H1 (cell line): ENCODE measurements at regions not wholly inside any gene's neighbourhood (a gene's known extent, or its start where the extent isn't known, plus 50 kb on each side); places are given as distances from the start of the nearest gene placed in this dataset.

ENCODE experiments used
- CTCF ChIA-PET: fragments of 300-600 bp; sonication (Branson Sonifier 250); formaldehyde crosslinking; loops from one replicate; lab custom pipeline; 2021; ENCODE audit not compliant: partially characterized antibody; lab: Charles Lee
- POLR2A ChIA-PET: fragments of 300-600 bp; sonication (Branson Sonifier 250); formaldehyde crosslinking; loops from one replicate; lab custom pipeline; 2021; ENCODE audit warnings: inconsistent platforms; ENCODE audit not compliant: partially characterized antibody; lab: Charles Lee
- DNase-seq, 2 experiments: peaks; one replicate each; pipeline versions ENCODE4 v3.0.0 to v3.0.0-alpha.2; 2010 to 2022; ENCODE audit warnings: low spot score in 2 of 2, low read depth in 1 of 2, mixed read lengths in 1 of 2
- FAIRE-seq: peaks from 2 replicates; lab custom pipeline; 2011; peaks lifted over from hg19 to GRCh38; lab: Jason Lieb, UNC
- H2AFZ ChIP-seq: 2 replicates; pipeline ENCODE4 v1.8.1; 2012; ENCODE audit warnings: low read length, inconsistent platforms
- H2AK5ac ChIP-seq: 2 replicates; pipeline ENCODE4 v1.6.1; 2013; ENCODE audit warnings: low read depth, low read length
- H2BK120ac ChIP-seq: replicated peaks from 2 replicates; pipeline ENCODE3; 2013; ENCODE audit warnings: low read depth, low read length, inconsistent platforms
- H2BK12ac ChIP-seq: 2 replicates; pipeline ENCODE4 v1.6.1; 2013; ENCODE audit warnings: low read depth, low read length
- H2BK15ac ChIP-seq: 2 replicates; pipeline ENCODE4 v1.6.1; 2013; ENCODE audit warnings: low read length
- H2BK20ac ChIP-seq: 2 replicates; pipeline ENCODE4 v1.6.1; 2013; ENCODE audit warnings: low read length
- H2BK5ac ChIP-seq: 2 replicates; pipeline ENCODE4 v1.6.1; 2013; ENCODE audit warnings: low read depth, low read length
- H3K14ac ChIP-seq: 2 replicates; pipeline ENCODE4 v1.6.1; 2013; ENCODE audit warnings: inconsistent platforms; ENCODE audit not compliant: insufficient read length
- H3K18ac ChIP-seq: 2 replicates; pipeline ENCODE4 v1.6.1; 2013; ENCODE audit warnings: low read length; ENCODE audit errors: extremely low read depth
- H3K23ac ChIP-seq: 2 replicates; pipeline ENCODE4 v1.6.1; 2013; ENCODE audit warnings: inconsistent platforms; ENCODE audit not compliant: insufficient read length
- H3K23me2 ChIP-seq: 2 replicates; pipeline ENCODE4 v1.6.1; 2013; ENCODE audit warnings: low read depth, low read length
- H3K27ac ChIP-seq: 2 replicates; pipeline ENCODE4 v1.6.1; 2011; ENCODE audit warnings: low read depth, low read length, inconsistent platforms
- H3K27me3 ChIP-seq, 4 experiments: replicated peaks in 1 of 4; 1 replicate in 1 of 4; 2 replicates in 3 of 4; pipeline versions ENCODE4 v1.6.1 to v1.8.1; 2011 to 2013; ENCODE audit warnings: low read length in 3 of 4, mild to moderate bottlenecking in 3 of 4, inconsistent platforms in 2 of 4, mixed read lengths in 2 of 4, moderate library complexity in 1 of 4; ENCODE audit not compliant: control insufficient read depth in 3 of 4, insufficient read depth in 3 of 4; ENCODE audit errors: extremely low read depth in 1 of 4
- H3K36me3 ChIP-seq, 4 experiments: 2 replicates each; pipeline versions ENCODE4 v1.6.1 to v1.8.1; 2011 to 2013; ENCODE audit warnings: mild to moderate bottlenecking in 4 of 4, low read length in 3 of 4, moderate library complexity in 2 of 4, control low read depth in 1 of 4, inconsistent platforms in 1 of 4; ENCODE audit not compliant: insufficient read depth in 4 of 4, control insufficient read depth in 2 of 4
- H3K4ac ChIP-seq: replicated peaks from 2 replicates; pipeline ENCODE3; 2013; ENCODE audit warnings: low read length, low read depth, mixed read lengths, inconsistent platforms; ENCODE audit not compliant: insufficient read length
- H3K4me1 ChIP-seq, 4 experiments: replicated peaks in 1 of 4; 1 replicate in 1 of 4; 2 replicates in 3 of 4; pipeline versions ENCODE4 v1.6.1 to v1.8.1; 2011 to 2013; ENCODE audit warnings: low read length in 3 of 4, inconsistent platforms in 2 of 4, mixed read lengths in 1 of 4; ENCODE audit not compliant: insufficient read depth in 4 of 4, control insufficient read depth in 3 of 4
- H3K4me2 ChIP-seq, 2 experiments: 2 replicates each; pipeline versions ENCODE4 v1.6.1 to v1.8.1; 2011 to 2013; ENCODE audit warnings: low read depth in 2 of 2, low read length in 2 of 2, control low read depth in 1 of 2, inconsistent platforms in 1 of 2, mild to moderate bottlenecking in 1 of 2; ENCODE audit not compliant: insufficient read depth in 1 of 2
- H3K4me3 ChIP-seq, 4 experiments: fragments of 200-600, 300-600 bp in 1 of 4; sonication (generic), shearing (Covaris generic), sonication (Bioruptor Twin) in 1 of 4; 2 replicates each; pipeline versions ENCODE4 v1.5.1 to v1.8.1; 2011 to 2016; ENCODE audit warnings: low read length in 4 of 4, low read depth in 3 of 4, control low read depth in 2 of 4, inconsistent platforms in 2 of 4, mild to moderate bottlenecking in 2 of 4, mixed read lengths in 1 of 4, moderate library complexity in 1 of 4; ENCODE audit not compliant: insufficient read depth in 2 of 4; ENCODE audit errors: extremely low read depth in 1 of 4
- H3K56ac ChIP-seq: replicated peaks from 2 replicates; pipeline ENCODE3; 2013; ENCODE audit warnings: low read depth, mild to moderate bottlenecking, mixed read lengths, low read length, inconsistent platforms; ENCODE audit not compliant: insufficient read length
- H3K79me1 ChIP-seq: 2 replicates; pipeline ENCODE4 v1.6.1; 2013; ENCODE audit warnings: low read depth, low read length, control low read depth
- H3K79me2 ChIP-seq, 2 experiments: 2 replicates each; pipeline versions ENCODE4 v1.6.1 to v1.8.1; 2012 to 2013; ENCODE audit warnings: low read length in 2 of 2, mild to moderate bottlenecking in 2 of 2, inconsistent platforms in 1 of 2; ENCODE audit not compliant: insufficient read depth in 2 of 2, control insufficient read depth in 1 of 2
- H3K9ac ChIP-seq, 4 experiments: replicated peaks in 1 of 4; 1 replicate in 1 of 4; 2 replicates in 3 of 4; pipeline versions ENCODE4 v1.6.1 to v1.8.1; 2011 to 2013; ENCODE audit warnings: low read depth in 3 of 4, low read length in 3 of 4, control low read depth in 2 of 4, mild to moderate bottlenecking in 2 of 4, moderate library complexity in 2 of 4, inconsistent platforms in 1 of 4; ENCODE audit errors: extremely low read depth in 1 of 4
- H3K9me3 ChIP-seq, 2 experiments: 2 replicates each; pipeline versions ENCODE4 v1.6.1 to v1.8.1; 2012 to 2013; ENCODE audit warnings: mild to moderate bottlenecking in 2 of 2, moderate library complexity in 2 of 2, control low read depth in 1 of 2, inconsistent platforms in 1 of 2, low read depth in 1 of 2, low read length in 1 of 2, mixed read lengths in 1 of 2; ENCODE audit not compliant: insufficient read depth in 2 of 2
- H4K20me1 ChIP-seq, 2 experiments: replicated peaks in 1 of 2; 2 replicates each; pipeline versions ENCODE3 to v1.8.1; 2011 to 2013; ENCODE audit warnings: inconsistent platforms in 2 of 2, low read length in 2 of 2, mild to moderate bottlenecking in 1 of 2; ENCODE audit not compliant: insufficient read depth in 2 of 2, control insufficient read depth in 1 of 2
- H4K5ac ChIP-seq: 2 replicates; pipeline ENCODE4 v1.6.1; 2013; ENCODE audit warnings: low read length, low read depth, mixed read lengths, inconsistent platforms; ENCODE audit not compliant: insufficient read length
- H4K8ac ChIP-seq: 2 replicates; pipeline ENCODE4 v1.8.0; 2013; ENCODE audit warnings: mild to moderate bottlenecking, moderate library complexity, low read length, inconsistent platforms; ENCODE audit not compliant: insufficient read depth; ENCODE audit errors: extremely low read depth
- H4K91ac ChIP-seq: replicated peaks from 2 replicates; pipeline ENCODE3; 2013; ENCODE audit warnings: low read length, mixed read lengths, inconsistent platforms; ENCODE audit not compliant: insufficient read length
- ASH2L ChIP-seq: fragments of 200-600, 300-600 bp; sonication (generic); IDR thresholded peaks from one replicate; pipeline ENCODE4 v1.7.1; 2017; ENCODE audit warnings: low read length
- BACH1 ChIP-seq: IDR thresholded peaks from 2 replicates; pipeline ENCODE4 v1.6.1; 2012; ENCODE audit warnings: low read length, improper control_type of control experiment
- CREB1 ChIP-seq: IDR thresholded peaks from 2 replicates; pipeline ENCODE4 v1.6.1; 2012; ENCODE audit warnings: inconsistent platforms
- EGR1 ChIP-seq: IDR thresholded peaks from 2 replicates; pipeline ENCODE4 v1.6.1; 2011; ENCODE audit warnings: low read depth, low read length, borderline replicate concordance
- GTF2F1 ChIP-seq: IDR thresholded peaks from 2 replicates; pipeline ENCODE4 v1.6.1; 2012; ENCODE audit warnings: low read depth, low read length, improper control_type of control experiment, borderline replicate concordance
- HDAC2 ChIP-seq, 2 experiments: fragments of 300-600 bp in 1 of 2; sonication (generic) in 1 of 2; IDR thresholded peaks; 2 replicates each; pipeline ENCODE4 v1.6.1; 2011 to 2012; ENCODE audit warnings: low read depth in 2 of 2, low read length in 2 of 2, mild to moderate bottlenecking in 2 of 2, moderate library complexity in 2 of 2, borderline replicate concordance in 1 of 2, inconsistent platforms in 1 of 2
- NANOG ChIP-seq: IDR thresholded peaks from 2 replicates; pipeline ENCODE4 v1.6.1; 2011; ENCODE audit warnings: low read length, low read depth, mild to moderate bottlenecking, inconsistent platforms; ENCODE audit not compliant: insufficient read depth, poor library complexity, severe bottlenecking
- POU5F1 ChIP-seq: IDR thresholded peaks from 2 replicates; pipeline ENCODE4 v1.6.1; 2011; ENCODE audit warnings: low read depth, mild to moderate bottlenecking, low read length, moderate library complexity
- RBBP5 ChIP-seq: IDR thresholded peaks from 2 replicates; pipeline ENCODE4 v1.7.1; 2012; ENCODE audit warnings: low read depth, mild to moderate bottlenecking, inconsistent platforms, low read length, moderate library complexity, borderline replicate concordance
- RXRA ChIP-seq: IDR thresholded peaks from 2 replicates; pipeline ENCODE4 v1.6.1; 2011; ENCODE audit warnings: low read depth, mild to moderate bottlenecking, low read length, moderate library complexity; ENCODE audit not compliant: insufficient read depth
- SUZ12 ChIP-seq: fragments of 200-600 bp; sonication (generic); IDR thresholded peaks from 2 replicates; pipeline ENCODE4 v1.6.1; 2012; ENCODE audit warnings: mild to moderate bottlenecking, inconsistent platforms, low read length, moderate library complexity, mixed read lengths
- USF2 ChIP-seq: IDR thresholded peaks from 2 replicates; pipeline ENCODE4 v1.6.1; 2011; ENCODE audit warnings: low read length, improper control_type of control experiment
- WGBS, 2 experiments: shearing (Covaris generic) in 1 of 2; methylation state at CpG; one replicate each; pipeline versions ENCODE4 v1.1.6 to v1.1.7; 2013 to 2015; ENCODE audit warnings: low lambda C conversion rate in 2 of 2, mixed read lengths in 2 of 2, inconsistent platforms in 1 of 2, low coverage in 1 of 2, missing lambda C conversion rate in 1 of 2; ENCODE audit not compliant: insufficient replicate concordance in 2 of 2, insufficient coverage in 1 of 2, insufficient read length in 1 of 2; ENCODE audit errors: extremely low coverage in 1 of 2, missing lambda C conversion rate in 1 of 2; 5-methylcytosine and 5-hydroxymethylcytosine counted together

- H3K9me3 ChIP-seq = no peaks in the 10 kb centered on the region
- H2BK120ac ChIP-seq = no peak overlapping the region
- H3K14ac ChIP-seq = no peak overlapping the region
- no peak overlapping the region for H4K91ac ChIP-seq
- no peak for DNase-seq
- no peak for TF ChIP-seq NANOG
- TF ChIP-seq EGR1 = no peak
- TF ChIP-seq POU5F1 = no peak
- no peak for TF ChIP-seq CREB1
- no peak for TF ChIP-seq GTF2F1
- no peak for TF ChIP-seq BACH1
- TF ChIP-seq USF2 = no peak
- TF ChIP-seq ASH2L = no peak
- TF ChIP-seq SUZ12 = no peak
- TF ChIP-seq HDAC2 (IDR thresholded peaks at IDR 0.05; ENCODE audit: borderline replicate concordance in 1 of 2, low read depth in 2 of 2, low read length in 2 of 2) = no peak
- TF ChIP-seq RBBP5 = no peak
- TF ChIP-seq RXRA = no peak
- TF ChIP-seq, all 59 proteins: peak for 0
- Histone ChIP-seq H3K27me3 (no peaks in the 10 kb centered on the region), H2AFZ (no peak overlapping the region; the same call in 1 of the 2 replicates), H4K8ac (no peak overlapping the region), H2AK5ac (no peak overlapping the region), H2BK5ac (no peak overlapping the region), H3K79me1 (no peaks in the 10 kb centered on the region; the same call in 1 of the 2 replicates), H3K79me2 (no peaks in the 10 kb centered on the region), H3K23ac (no peak overlapping the region), H3K27ac (no peak overlapping the region), H3K18ac (no peak overlapping the region), H3K4me2 (no peak overlapping the region), H3K56ac (no peak overlapping the region), H4K20me1 (no peaks in the 10 kb centered on the region), H3K4ac (no peak overlapping the region), H3K4me1 (no peaks in the 10 kb centered on the region), H3K23me2 (no peaks in the 10 kb centered on the region), H3K9ac (no peak overlapping the region), H3K4me3 (no peak overlapping the region), H2BK12ac (no peak overlapping the region), H4K5ac (no peak overlapping the region), H2BK15ac (no peak overlapping the region), H2BK20ac (no peak overlapping the region), H3K36me3 (no peaks in the 10 kb centered on the region)
- ChIA-PET POLR2A (no interaction called here), CTCF (no interaction called here)
- WGBS, 2 experiments = 93% methylated on average over 6 of the region's 6 CpGs; no CpG with 5 or more reads in 1 of the 2 experiments
- no peak for FAIRE-seq
Observed at GRCh38 chr14:47919997-47920396, 244.6 kb upstream of the MDGA2 start.
